ENCODE measurements at regions not wholly inside any gene's neighbourhood (a gene's known extent, or its start where the extent isn't known, plus 50 kb on each side); places are given as distances from the start of the nearest gene placed in this dataset.
A peak's percentile ranks its signal among the peaks of the same experiment; 100 is the strongest.

- Mint-ChIP-seq H3K36me3 (peaks cover 0 to 4% of the 10 kb centered on the region in 2 donors), H3K4me3 (no peak overlapping the region), H3K9me3 (no peaks in the 10 kb centered on the region), H3K4me1 (peaks cover 7 to 18% (median 10%) of the 10 kb centered on the region in 4 donors), H3K27me3 (no peaks in the 10 kb centered on the region), H3K27ac (peak overlapping the region in 4 of 7 donors; percentile 20 to 49 (median 30))
- POLR2A ChIA-PET (ENCODE audit: partially characterized antibody) = interaction anchor here (4.3 kb wide), 1 partner anchor 50 kb away, joined by 38 read pairs; the partner anchor contains the start of gene NFE2L2
- H3K4me3 ChIP-seq (ENCODE audit: low read length in 2 of 2) = no peak overlapping the region
- peaks cover 11% of the 10 kb centered on the region for H3K4me1 ChIP-seq (ENCODE audit: insufficient read depth, low read length)
- intact Hi-C loops (cut with micrococcal nuclease) = no loop called here
- no peaks in the 10 kb centered on the region for H3K36me3 ChIP-seq (ENCODE audit: insufficient read depth, low read length)
- DNase-seq = no peak
- H3K27ac ChIP-seq (ENCODE audit: low read depth, low read length) = no peak overlapping the region
- CTCF ChIA-PET (ENCODE audit: partially characterized antibody) = interaction anchor here (0.6 to 2.5 kb wide), 7 partner anchors 12 to 151 kb away, joined by 3 to 9 read pairs (median 6); partner anchors contain the start of gene NFE2L2
- H3K9me3 ChIP-seq (ENCODE audit: control insufficient read depth in 1 of 2, low read length in 2 of 2) = no peaks in the 10 kb centered on the region
- no peaks in the 10 kb centered on the region for H3K27me3 ChIP-seq (ENCODE audit: insufficient read depth, low read length)
Observed at GRCh38 chr2:177314722-177315264, 50.3 kb upstream of the NFE2L2 start.

GRCh38 chr2:177315364-177315763 lies 50.8 kb upstream of the NFE2L2 start:
- peak overlapping the region in 1 of 7 donors; percentile 8 for H3K27ac Mint-ChIP-seq
- H3K36me3 Mint-ChIP-seq = peaks cover 0 to 4% of the 10 kb centered on the region in 2 donors
- H3K9me3 Mint-ChIP-seq = no peaks in the 10 kb centered on the region
- ChIA-PET POLR2A (ENCODE audit: partially characterized antibody) (interaction anchor here (4.3 kb wide), 1 partner anchor 51 kb away, joined by 38 read pairs; the partner anchor contains the start of gene NFE2L2), CTCF (ENCODE audit: partially characterized antibody) (interaction anchor here (0.6 to 2.5 kb wide), 7 partner anchors 13 to 151 kb away, joined by 3 to 9 read pairs (median 6); partner anchors contain the start of gene NFE2L2)
- intact Hi-C loops (cut with micrococcal nuclease) = no loop called here
- peaks cover 5 to 12% (median 7%) of the 10 kb centered on the region in 4 donors for H3K4me1 Mint-ChIP-seq
- H3K9me3 ChIP-seq (ENCODE audit: control insufficient read depth in 1 of 2, low read length in 2 of 2) = no peaks in the 10 kb centered on the region
- H3K36me3 ChIP-seq (ENCODE audit: insufficient read depth, low read length) = no peaks in the 10 kb centered on the region
- no peaks in the 10 kb centered on the region for H3K27me3 Mint-ChIP-seq
- H3K4me3 Mint-ChIP-seq = no peak overlapping the region
- H3K27ac ChIP-seq (ENCODE audit: low read depth, low read length) = no peak overlapping the region
- H3K27me3 ChIP-seq (ENCODE audit: insufficient read depth, low read length) = no peaks in the 10 kb centered on the region
- H3K4me3 ChIP-seq (ENCODE audit: low read length in 2 of 2) = no peak overlapping the region
- H3K4me1 ChIP-seq (ENCODE audit: insufficient read depth, low read length) = peaks cover 5% of the 10 kb centered on the region
- no peak for DNase-seq

- H3K36me3 ChIP-seq (ENCODE audit: insufficient read depth, low read length) = no peaks in the 10 kb centered on the region
- Mint-ChIP-seq H3K4me1 (peaks cover 0 to 4% (median 1%) of the 10 kb centered on the region in 4 donors), H3K4me3 (no peak overlapping the region), H3K9me3 (no peaks in the 10 kb centered on the region), H3K27ac (no peak overlapping the region), H3K36me3 (peaks cover 2 to 4% of the 10 kb centered on the region in 2 donors), H3K27me3 (no peaks in the 10 kb centered on the region)
- DNase-seq = no peak
- no peak overlapping the region for H3K4me3 ChIP-seq (ENCODE audit: low read length in 2 of 2)
- H3K27me3 ChIP-seq (ENCODE audit: insufficient read depth, low read length) = no peaks in the 10 kb centered on the region
- no peaks in the 10 kb centered on the region for H3K9me3 ChIP-seq (ENCODE audit: control insufficient read depth in 1 of 2, low read length in 2 of 2)
- no peaks in the 10 kb centered on the region for H3K4me1 ChIP-seq (ENCODE audit: insufficient read depth, low read length)
- no peak overlapping the region for H3K27ac ChIP-seq (ENCODE audit: low read depth, low read length)
- intact Hi-C loops (cut with micrococcal nuclease) = no loop called here
- POLR2A ChIA-PET (ENCODE audit: partially characterized antibody) = no interaction called here
- CTCF ChIA-PET (ENCODE audit: partially characterized antibody) = no interaction called here
Observed at GRCh38 chr2:177316756-177317155, 52.2 kb upstream of the NFE2L2 start.

GRCh38 chr2:177317443-177317842 lies 52.9 kb upstream of the NFE2L2 start:
- peaks cover 4 to 5% of the 10 kb centered on the region in 2 donors for H3K36me3 Mint-ChIP-seq
- Histone ChIP-seq H3K4me3 (ENCODE audit: low read length in 2 of 2) (no peak overlapping the region), H3K9me3 (ENCODE audit: control insufficient read depth in 1 of 2, low read length in 2 of 2) (no peaks in the 10 kb centered on the region), H3K27ac (ENCODE audit: low read depth, low read length) (no peak overlapping the region), H3K36me3 (ENCODE audit: insufficient read depth, low read length) (peaks cover under 1% of the 10 kb centered on the region), H3K27me3 (ENCODE audit: insufficient read depth, low read length) (no peaks in the 10 kb centered on the region), H3K4me1 (ENCODE audit: insufficient read depth, low read length) (no peaks in the 10 kb centered on the region)
- intact Hi-C loops (cut with micrococcal nuclease) = no loop called here
- no peak for DNase-seq
- H3K9me3 Mint-ChIP-seq = no peaks in the 10 kb centered on the region
- ChIA-PET POLR2A (ENCODE audit: partially characterized antibody) (no interaction called here), CTCF (ENCODE audit: partially characterized antibody) (no interaction called here)
- peaks cover 0 to 4% (median 1%) of the 10 kb centered on the region in 4 donors for H3K4me1 Mint-ChIP-seq
- H3K27me3 Mint-ChIP-seq = no peaks in the 10 kb centered on the region
- H3K4me3 Mint-ChIP-seq = no peak overlapping the region
- no peak overlapping the region for H3K27ac Mint-ChIP-seq

GRCh38 chr2:177317857-177318256 lies 53.3 kb upstream of the NFE2L2 start:
- intact Hi-C loops (cut with micrococcal nuclease) = no loop called here
- Histone ChIP-seq H3K9me3 (ENCODE audit: control insufficient read depth in 1 of 2, low read length in 2 of 2) (no peaks in the 10 kb centered on the region), H3K4me3 (ENCODE audit: low read length in 2 of 2) (no peak overlapping the region), H3K36me3 (ENCODE audit: insufficient read depth, low read length) (peaks cover 4% of the 10 kb centered on the region), H3K27ac (ENCODE audit: low read depth, low read length) (no peak overlapping the region), H3K4me1 (ENCODE audit: insufficient read depth, low read length) (no peaks in the 10 kb centered on the region), H3K27me3 (ENCODE audit: insufficient read depth, low read length) (no peaks in the 10 kb centered on the region)
- H3K4me3 Mint-ChIP-seq = no peak overlapping the region
- CTCF ChIA-PET (ENCODE audit: partially characterized antibody) = no interaction called here
- no peak for DNase-seq
- H3K27ac Mint-ChIP-seq = no peak overlapping the region
- no peaks in the 10 kb centered on the region for H3K27me3 Mint-ChIP-seq
- H3K9me3 Mint-ChIP-seq = no peaks in the 10 kb centered on the region
- peaks cover 6% of the 10 kb centered on the region in 2 donors for H3K36me3 Mint-ChIP-seq
- H3K4me1 Mint-ChIP-seq = peaks cover 0 to 4% (median 1%) of the 10 kb centered on the region in 4 donors
- POLR2A ChIA-PET (ENCODE audit: partially characterized antibody) = no interaction called here

GRCh38 chr2:177318613-177319012 lies 54.1 kb upstream of the NFE2L2 start:
- H3K9me3 ChIP-seq (ENCODE audit: control insufficient read depth in 1 of 2, low read length in 2 of 2) = no peaks in the 10 kb centered on the region
- peaks cover 0 to under 1% (median 0%) of the 10 kb centered on the region in 4 donors for H3K4me1 Mint-ChIP-seq
- POLR2A ChIA-PET (ENCODE audit: partially characterized antibody) = no interaction called here
- peaks cover 11 to 13% of the 10 kb centered on the region in 2 donors for H3K36me3 Mint-ChIP-seq
- no peaks in the 10 kb centered on the region for H3K4me1 ChIP-seq (ENCODE audit: insufficient read depth, low read length)
- no peaks in the 10 kb centered on the region for H3K27me3 ChIP-seq (ENCODE audit: insufficient read depth, low read length)
- H3K27me3 Mint-ChIP-seq = no peaks in the 10 kb centered on the region
- peaks cover 4% of the 10 kb centered on the region for H3K36me3 ChIP-seq (ENCODE audit: insufficient read depth, low read length)
- no peak overlapping the region for H3K4me3 ChIP-seq (ENCODE audit: low read length in 2 of 2)
- intact Hi-C loops (cut with micrococcal nuclease) = no loop called here
- no peak overlapping the region for H3K4me3 Mint-ChIP-seq
- DNase-seq = no peak
- H3K9me3 Mint-ChIP-seq = no peaks in the 10 kb centered on the region
- CTCF ChIA-PET (ENCODE audit: partially characterized antibody) = no interaction called here
- no peak overlapping the region for H3K27ac Mint-ChIP-seq
- no peak overlapping the region for H3K27ac ChIP-seq (ENCODE audit: low read depth, low read length)

GRCh38 chr2:177320596-177320995 lies 56.1 kb upstream of the NFE2L2 start:
- Mint-ChIP-seq H3K36me3 (peaks cover 11 to 20% of the 10 kb centered on the region in 2 donors), H3K4me1 (no peaks in the 10 kb centered on the region), H3K27me3 (no peaks in the 10 kb centered on the region), H3K27ac (peak overlapping the region in 1 of 7 donors; percentile 14), H3K4me3 (no peak overlapping the region), H3K9me3 (no peaks in the 10 kb centered on the region)
- Histone ChIP-seq H3K36me3 (ENCODE audit: insufficient read depth, low read length) (peaks cover 4% of the 10 kb centered on the region), H3K4me3 (ENCODE audit: low read length in 2 of 2) (no peak overlapping the region), H3K4me1 (ENCODE audit: insufficient read depth, low read length) (no peaks in the 10 kb centered on the region), H3K27ac (ENCODE audit: low read depth, low read length) (no peak overlapping the region), H3K27me3 (ENCODE audit: insufficient read depth, low read length) (no peaks in the 10 kb centered on the region), H3K9me3 (ENCODE audit: control insufficient read depth in 1 of 2, low read length in 2 of 2) (no peaks in the 10 kb centered on the region)
- ChIA-PET CTCF (ENCODE audit: partially characterized antibody) (interaction anchor here (1.3 kb wide), 1 partner anchor 156 kb away, joined by 3 read pairs; no protein-coding TSS in a partner anchor), POLR2A (ENCODE audit: partially characterized antibody) (interaction anchor here (1.8 kb wide), 1 partner anchor 57 kb away, joined by 5 read pairs; the partner anchor contains the start of gene NFE2L2)
- intact Hi-C loops (cut with micrococcal nuclease) = no loop called here
- no peak for DNase-seq
